Smooth muscle cell (in vitro differentiated cells): ENCODE measurements at regions not wholly inside any gene's neighbourhood (a gene's known extent, or its start where the extent isn't known, plus 50 kb on each side); places are given as distances from the start of the nearest gene placed in this dataset.
A peak's percentile ranks its signal among the peaks of the same experiment; 100 is the strongest.

Experiments used
- DNase-seq: peaks from one replicate; lab custom pipeline; 2025; ENCODE audit not compliant: unreplicated experiment; lab: John Stamatoyannopoulos, UW
- H2AFZ ChIP-seq: fragments of 200-600 bp; sonication (generic); 2 replicates; pipeline ENCODE4 v1.6.0; 2016; ENCODE audit warnings: antibody characterized with exemption, low read depth, mild to moderate bottlenecking
- H3F3A ChIP-seq: fragments of 200-600 bp; sonication (generic); 2 replicates; pipeline ENCODE4 v1.6.0; 2017; ENCODE audit warnings: antibody characterized with exemption, low read depth
- H3K27ac ChIP-seq: fragments of 200-600 bp; sonication (generic); 2 replicates; pipeline ENCODE4 v1.5.1; 2016; ENCODE audit warnings: low read depth, mild to moderate bottlenecking
- H3K27me3 ChIP-seq: fragments of 200-600 bp; sonication (generic); 2 replicates; pipeline ENCODE4 v1.6.1; 2016; ENCODE audit warnings: low read depth, mild to moderate bottlenecking
- H3K36me3 ChIP-seq: fragments of 200-600 bp; sonication (generic); 2 replicates; pipeline ENCODE4 v1.5.1; 2016; ENCODE audit warnings: low read depth
- H3K4me1 ChIP-seq: fragments of 200-600 bp; sonication (generic); 2 replicates; pipeline ENCODE4 v1.5.1; 2016; ENCODE audit warnings: low read depth
- H3K4me2 ChIP-seq: fragments of 200-600 bp; sonication (generic); 2 replicates; pipeline ENCODE4 v1.6.0; 2016; ENCODE audit warnings: mild to moderate bottlenecking
- H3K4me3 ChIP-seq: fragments of 200-600 bp; sonication (generic); 2 replicates; pipeline ENCODE4 v1.5.1; 2016; ENCODE audit warnings: mild to moderate bottlenecking
- H3K79me2 ChIP-seq: fragments of 200-600 bp; sonication (generic); 2 replicates; pipeline ENCODE4 v1.6.0; 2016; ENCODE audit warnings: low read depth, mild to moderate bottlenecking
- H3K9ac ChIP-seq: fragments of 200-600 bp; sonication (generic); 2 replicates; pipeline ENCODE4 v1.6.0; 2016; ENCODE audit warnings: low read depth
- H3K9me3 ChIP-seq: fragments of 200-600 bp; sonication (generic); replicated peaks from 2 replicates; pipeline ENCODE4 v1.5.1; 2016; ENCODE audit warnings: low read depth
- H4K20me1 ChIP-seq: fragments of 200-600 bp; sonication (generic); 2 replicates; pipeline ENCODE4 v1.6.0; 2016; ENCODE audit warnings: low read depth
- WGBS: methylation state at CpG from one replicate; pipeline ENCODE4 v1.1.7; 2016; ENCODE audit warnings: low lambda C conversion rate; 5-methylcytosine and 5-hydroxymethylcytosine counted together
- TF ChIP-seq, protein P1 (sequence below): fragments of 200-600 bp; sonication (generic); IDR thresholded peaks from 2 replicates; pipeline ENCODE4 v1.5.1; 2017; ENCODE audit warnings: borderline replicate concordance, mild to moderate bottlenecking, antibody characterized with exemption; ENCODE audit not compliant: insufficient read depth, poor library complexity, severe bottlenecking

GRCh38 chr10:88185830-88186229 lies 322.4 kb downstream of the PTEN start:
- peak overlapping the region; percentile 62 for H3K4me2 ChIP-seq
- H3K4me3 ChIP-seq: no peak overlapping the region
- H3K27ac ChIP-seq: no peak overlapping the region
- H3K4me1 ChIP-seq: no peaks in the 10 kb centered on the region
- no peak overlapping the region for H3K9ac ChIP-seq
- TF ChIP-seq, protein P1, sequence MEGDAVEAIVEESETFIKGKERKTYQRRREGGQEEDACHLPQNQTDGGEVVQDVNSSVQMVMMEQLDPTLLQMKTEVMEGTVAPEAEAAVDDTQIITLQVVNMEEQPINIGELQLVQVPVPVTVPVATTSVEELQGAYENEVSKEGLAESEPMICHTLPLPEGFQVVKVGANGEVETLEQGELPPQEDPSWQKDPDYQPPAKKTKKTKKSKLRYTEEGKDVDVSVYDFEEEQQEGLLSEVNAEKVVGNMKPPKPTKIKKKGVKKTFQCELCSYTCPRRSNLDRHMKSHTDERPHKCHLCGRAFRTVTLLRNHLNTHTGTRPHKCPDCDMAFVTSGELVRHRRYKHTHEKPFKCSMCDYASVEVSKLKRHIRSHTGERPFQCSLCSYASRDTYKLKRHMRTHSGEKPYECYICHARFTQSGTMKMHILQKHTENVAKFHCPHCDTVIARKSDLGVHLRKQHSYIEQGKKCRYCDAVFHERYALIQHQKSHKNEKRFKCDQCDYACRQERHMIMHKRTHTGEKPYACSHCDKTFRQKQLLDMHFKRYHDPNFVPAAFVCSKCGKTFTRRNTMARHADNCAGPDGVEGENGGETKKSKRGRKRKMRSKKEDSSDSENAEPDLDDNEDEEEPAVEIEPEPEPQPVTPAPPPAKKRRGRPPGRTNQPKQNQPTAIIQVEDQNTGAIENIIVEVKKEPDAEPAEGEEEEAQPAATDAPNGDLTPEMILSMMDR: no peak
- no peaks in the 10 kb centered on the region for H3K79me2 ChIP-seq
- no peak overlapping the region for H2AFZ ChIP-seq
- H3F3A ChIP-seq: no peaks in the 10 kb centered on the region
- DNase-seq: no peak
- no peaks in the 10 kb centered on the region for H3K9me3 ChIP-seq
- H3K36me3 ChIP-seq: no peaks in the 10 kb centered on the region
- no peaks in the 10 kb centered on the region for H4K20me1 ChIP-seq
- 50% methylated on average over 2 of the region's 2 CpGs for WGBS
- H3K27me3 ChIP-seq: no peaks in the 10 kb centered on the region

DNA sequence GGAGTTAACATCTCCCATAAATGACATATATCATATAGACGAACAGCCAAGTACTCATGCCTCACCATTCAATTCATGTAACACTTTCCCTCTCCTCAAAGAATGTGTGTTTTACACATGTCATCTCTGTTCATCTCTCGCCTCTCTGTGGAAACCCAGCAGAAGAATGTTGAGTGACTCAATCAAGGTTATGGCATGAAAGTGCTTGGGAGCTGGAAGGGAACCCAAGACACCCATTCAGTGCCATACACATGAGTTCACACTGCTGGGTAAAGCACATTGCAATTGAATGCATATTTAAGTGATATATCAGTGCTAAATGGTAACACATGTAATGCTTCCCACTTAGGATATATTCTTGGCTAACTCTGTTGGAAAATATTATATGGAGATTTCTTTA lies 322.9 kb downstream of the PTEN start:
- Histone ChIP-seq H3K36me3 (no peaks in the 10 kb centered on the region), H3F3A (no peaks in the 10 kb centered on the region), H3K27ac (no peak overlapping the region), H4K20me1 (no peaks in the 10 kb centered on the region), H3K9ac (no peak overlapping the region), H3K4me3 (no peak overlapping the region), H3K4me1 (no peaks in the 10 kb centered on the region), H3K9me3 (no peaks in the 10 kb centered on the region), H3K79me2 (no peaks in the 10 kb centered on the region), H3K27me3 (no peaks in the 10 kb centered on the region), H3K4me2 (peak overlapping the region; percentile 62), H2AFZ (no peak overlapping the region)
- no peak for DNase-seq
- WGBS: 31% methylated on average over 2 of the region's 2 CpGs
- TF ChIP-seq, protein P1: no peak

DNA sequence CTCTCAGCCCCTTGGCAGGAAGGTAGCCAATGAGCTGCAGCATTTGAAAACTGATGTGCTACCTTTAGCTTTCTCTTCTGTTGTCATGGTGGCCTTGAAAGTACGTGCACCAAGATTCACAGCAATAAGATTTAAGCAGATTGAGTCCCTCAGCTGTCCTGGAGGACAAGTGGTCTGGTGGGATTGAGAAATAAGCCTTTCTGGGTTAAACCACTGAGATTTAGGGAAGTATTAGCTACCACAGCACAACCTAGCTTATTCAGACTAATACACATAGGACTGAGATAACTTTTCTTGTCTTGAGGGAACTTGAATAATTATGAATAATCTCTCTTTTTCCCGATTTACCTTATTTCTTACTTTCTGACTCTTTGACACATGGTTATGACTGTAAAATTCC lies 324.0 kb downstream of the PTEN start:
- H3K4me1 ChIP-seq: no peaks in the 10 kb centered on the region
- 73% methylated on average over 2 of the region's 2 CpGs for WGBS
- H3K9me3 ChIP-seq: no peaks in the 10 kb centered on the region
- H4K20me1 ChIP-seq: no peaks in the 10 kb centered on the region
- H3K27ac ChIP-seq: no peak overlapping the region
- H3K4me2 ChIP-seq: no peak overlapping the region
- H2AFZ ChIP-seq: no peak overlapping the region
- no peak overlapping the region for H3K4me3 ChIP-seq
- no peaks in the 10 kb centered on the region for H3K36me3 ChIP-seq
- DNase-seq: no peak
- no peaks in the 10 kb centered on the region for H3K27me3 ChIP-seq
- no peaks in the 10 kb centered on the region for H3F3A ChIP-seq
- H3K79me2 ChIP-seq: no peaks in the 10 kb centered on the region
- TF ChIP-seq, protein P1: no peak
- no peak overlapping the region for H3K9ac ChIP-seq

- H3K4me2 ChIP-seq: no peak overlapping the region
- no peaks in the 10 kb centered on the region for H3K27me3 ChIP-seq
- H3F3A ChIP-seq: no peaks in the 10 kb centered on the region
- DNase-seq: no peak
- no peaks in the 10 kb centered on the region for H4K20me1 ChIP-seq
- no peak overlapping the region for H3K9ac ChIP-seq
- H2AFZ ChIP-seq: no peak overlapping the region
- no peaks in the 10 kb centered on the region for H3K9me3 ChIP-seq
- H3K79me2 ChIP-seq: no peaks in the 10 kb centered on the region
- TF ChIP-seq, protein P1: no peak
- no peaks in the 10 kb centered on the region for H3K4me1 ChIP-seq
- no peaks in the 10 kb centered on the region for H3K36me3 ChIP-seq
- no peak overlapping the region for H3K4me3 ChIP-seq
- H3K27ac ChIP-seq: no peak overlapping the region
- 94% methylated on average over 2 of the region's 2 CpGs for WGBS
Observed at GRCh38 chr10:88190123-88190522, 326.7 kb downstream of the PTEN start.
